ENCODE measurements at regions not wholly inside any gene's neighbourhood (a gene's known extent, or its start where the extent isn't known, plus 50 kb on each side); places are given as distances from the start of the nearest gene placed in this dataset.

- no peak overlapping the region for H3K4me3 ChIP-seq (ENCODE audit: low read depth, low read length)
- peak; percentile 80 for DNase-seq (ENCODE audit: low read depth)
- TF ChIP-seq CTCF (IDR thresholded peaks at IDR 0.05; ENCODE audit: insufficient read depth, low read depth, low read length) = no peak
These were observed 213.1 kb upstream of the STXBP5 start for GRCh38 chr6:146990821-146991798.

GRCh38 chr6:146997062-146997461, 207.2 kb upstream of the STXBP5 start:
- H3K4me3 ChIP-seq (ENCODE audit: low read depth, low read length) = no peak overlapping the region
- peak; percentile 51 for DNase-seq (ENCODE audit: low read depth)

GRCh38 chr6:146999766-147000165, 204.5 kb upstream of the STXBP5 start:
- TF ChIP-seq CTCF (IDR thresholded peaks at IDR 0.05; ENCODE audit: insufficient read depth, low read depth, low read length) = no peak

More at GRCh38 chr6:146997062-146997461, 207.2 kb upstream of the STXBP5 start:
- TF ChIP-seq CTCF (IDR thresholded peaks at IDR 0.05; ENCODE audit: insufficient read depth, low read depth, low read length) = no peak

GRCh38 chr6:147000545-147001488, 203.4 kb upstream of the STXBP5 start:
- no peak for TF ChIP-seq CTCF (IDR thresholded peaks at IDR 0.05; ENCODE audit: insufficient read depth, low read depth, low read length)
- DNase-seq (ENCODE audit: low read depth) = peak; percentile 74
- no peak overlapping the region for H3K4me3 ChIP-seq (ENCODE audit: low read depth, low read length)

More at GRCh38 chr6:146999766-147000165, 204.5 kb upstream of the STXBP5 start:
- DNase-seq (ENCODE audit: low read depth) = no peak
- H3K4me3 ChIP-seq (ENCODE audit: low read depth, low read length) = no peak overlapping the region

- TF ChIP-seq CTCF (IDR thresholded peaks at IDR 0.05; ENCODE audit: insufficient read depth, low read depth, low read length) = no peak
- no peak overlapping the region for H3K4me3 ChIP-seq (ENCODE audit: low read depth, low read length)
- DNase-seq (ENCODE audit: low read depth) = peak; percentile 42
These were observed 202.6 kb upstream of the STXBP5 start for GRCh38 chr6:147001621-147002020.

GRCh38 chr6:147003186-147003585, 201.0 kb upstream of the STXBP5 start:
- H3K4me3 ChIP-seq (ENCODE audit: low read depth, low read length) = no peak overlapping the region
- peak; percentile 24 for DNase-seq (ENCODE audit: low read depth)
- no peak for TF ChIP-seq CTCF (IDR thresholded peaks at IDR 0.05; ENCODE audit: insufficient read depth, low read depth, low read length)

All from fibroblast of villous mesenchyme (primary cell).